ENCODE measurements at regions not wholly inside any gene's neighbourhood (a gene's known extent, or its start where the extent isn't known, plus 50 kb on each side); places are given as distances from the start of the nearest gene placed in this dataset.
"Not testable (repeated sequence)": the region's sequence is repeated elsewhere in the genome, so short reads cannot be mapped to it uniquely, and the experiment has no call there.

- H3K27me3 Mint-ChIP-seq: peaks cover 7 to 15% of the 10 kb centered on the region in 2 donors
- CTCF ChIA-PET: no interaction called here
- peak overlapping the region in 1 of 8 donors; percentile 77 for H3K27ac Mint-ChIP-seq
Observed at GRCh38 chr2:128414351-128414750, 95.7 kb upstream of the HS6ST1 start.

GRCh38 chr2:128414946-128415778 is 96.5 kb upstream of the HS6ST1 start:
- ChIA-PET CTCF (no interaction called here), POLR2A (no interaction called here)
- no peak for DNase-seq
- Histone ChIP-seq H3K27ac (ENCODE audit: low read depth, low read length) (no peak overlapping the region), H3K4me3 (ENCODE audit: low read length) (no peak overlapping the region), H3K4me1 (ENCODE audit: insufficient read depth, low read length) (no peaks in the 10 kb centered on the region), H3K27me3 (ENCODE audit: insufficient read depth, low read length, poor library complexity, severe bottlenecking) (no peaks in the 10 kb centered on the region), H3K36me3 (ENCODE audit: insufficient read depth, low read length) (no peaks in the 10 kb centered on the region), H3K9me3 (ENCODE audit: low read length) (no peaks in the 10 kb centered on the region)
- no peak overlapping the region for H3K4me3 Mint-ChIP-seq
- no peaks in the 10 kb centered on the region for H3K36me3 Mint-ChIP-seq
- no peaks in the 10 kb centered on the region for H3K4me1 Mint-ChIP-seq
- no peak overlapping the region for H3K27ac Mint-ChIP-seq
- peaks cover 0 to 3% (median 0%) of the 10 kb centered on the region in 5 donors for H3K9me3 Mint-ChIP-seq
- peaks cover 4 to 14% of the 10 kb centered on the region in 2 donors for H3K27me3 Mint-ChIP-seq

More at GRCh38 chr2:128414351-128414750, 95.7 kb upstream of the HS6ST1 start:
- Histone ChIP-seq H3K27ac (ENCODE audit: low read depth, low read length) (no peak overlapping the region), H3K36me3 (ENCODE audit: insufficient read depth, low read length) (no peaks in the 10 kb centered on the region), H3K9me3 (ENCODE audit: low read length) (no peaks in the 10 kb centered on the region), H3K4me1 (ENCODE audit: insufficient read depth, low read length) (no peaks in the 10 kb centered on the region), H3K4me3 (ENCODE audit: low read length) (no peak overlapping the region), H3K27me3 (ENCODE audit: insufficient read depth, low read length, poor library complexity, severe bottlenecking) (no peaks in the 10 kb centered on the region)
- no peaks in the 10 kb centered on the region for H3K36me3 Mint-ChIP-seq
- H3K4me1 Mint-ChIP-seq: no peaks in the 10 kb centered on the region
- H3K9me3 Mint-ChIP-seq: no peaks in the 10 kb centered on the region
- DNase-seq: no peak
- POLR2A ChIA-PET: no interaction called here
- no peak overlapping the region for H3K4me3 Mint-ChIP-seq

GRCh38 chr2:128415779-128416061 is 97.1 kb upstream of the HS6ST1 start:
- no peak overlapping the region for H3K4me3 ChIP-seq (ENCODE audit: low read length)
- Mint-ChIP-seq H3K36me3 (no peaks in the 10 kb centered on the region), H3K4me1 (no peaks in the 10 kb centered on the region), H3K27me3 (peaks cover 2 to 13% of the 10 kb centered on the region in 2 donors), H3K27ac (no peak overlapping the region), H3K9me3 (peaks cover 0 to 3% (median 0%) of the 10 kb centered on the region in 5 donors), H3K4me3 (no peak overlapping the region)
- CTCF ChIA-PET: no interaction called here
- H3K36me3 ChIP-seq (ENCODE audit: insufficient read depth, low read length): no peaks in the 10 kb centered on the region
- no peaks in the 10 kb centered on the region for H3K4me1 ChIP-seq (ENCODE audit: insufficient read depth, low read length)
- no peaks in the 10 kb centered on the region for H3K27me3 ChIP-seq (ENCODE audit: insufficient read depth, low read length, poor library complexity, severe bottlenecking)
- H3K9me3 ChIP-seq (ENCODE audit: low read length): no peaks in the 10 kb centered on the region
- POLR2A ChIA-PET: no interaction called here
- no peak for DNase-seq
- H3K27ac ChIP-seq (ENCODE audit: low read depth, low read length): no peak overlapping the region

GRCh38 chr2:128416109-128416785 is 97.6 kb upstream of the HS6ST1 start:
- Histone ChIP-seq H3K4me3 (ENCODE audit: low read length) (no peak overlapping the region), H3K9me3 (ENCODE audit: low read length) (no peaks in the 10 kb centered on the region), H3K27me3 (ENCODE audit: insufficient read depth, low read length, poor library complexity, severe bottlenecking) (no peaks in the 10 kb centered on the region), H3K36me3 (ENCODE audit: insufficient read depth, low read length) (no peaks in the 10 kb centered on the region), H3K27ac (ENCODE audit: low read depth, low read length) (no peak overlapping the region), H3K4me1 (ENCODE audit: insufficient read depth, low read length) (no peaks in the 10 kb centered on the region)
- Mint-ChIP-seq H3K4me3 (no peak overlapping the region), H3K4me1 (no peaks in the 10 kb centered on the region), H3K9me3 (peaks cover 0 to 3% (median 0%) of the 10 kb centered on the region in 5 donors), H3K27me3 (peaks cover 2 to 19% of the 10 kb centered on the region in 2 donors), H3K27ac (no peak overlapping the region), H3K36me3 (no peaks in the 10 kb centered on the region)
- CTCF ChIA-PET: no interaction called here
- no peak for DNase-seq
- POLR2A ChIA-PET: no interaction called here

GRCh38 chr2:128416806-128417205 is 98.1 kb upstream of the HS6ST1 start:
- Histone ChIP-seq H3K36me3 (ENCODE audit: insufficient read depth, low read length) (no peaks in the 10 kb centered on the region), H3K27ac (ENCODE audit: low read depth, low read length) (no peak overlapping the region), H3K4me3 (ENCODE audit: low read length) (no peak overlapping the region), H3K27me3 (ENCODE audit: insufficient read depth, low read length, poor library complexity, severe bottlenecking) (no peaks in the 10 kb centered on the region), H3K9me3 (ENCODE audit: low read length) (no peaks in the 10 kb centered on the region), H3K4me1 (ENCODE audit: insufficient read depth, low read length) (no peaks in the 10 kb centered on the region)
- DNase-seq: no peak
- H3K36me3 Mint-ChIP-seq: no peaks in the 10 kb centered on the region
- no peaks in the 10 kb centered on the region for H3K4me1 Mint-ChIP-seq
- peaks cover 0 to 3% (median 0%) of the 10 kb centered on the region in 5 donors for H3K9me3 Mint-ChIP-seq
- ChIA-PET CTCF (no interaction called here), POLR2A (no interaction called here)
- no peak overlapping the region for H3K4me3 Mint-ChIP-seq
- H3K27ac Mint-ChIP-seq: no peak overlapping the region
- H3K27me3 Mint-ChIP-seq: peaks cover 2 to 20% of the 10 kb centered on the region in 2 donors

- DNase-seq; H3K27ac Mint-ChIP-seq; H3K36me3 ChIP-seq (ENCODE audit: insufficient read depth, low read length); H3K36me3 Mint-ChIP-seq; H3K27ac ChIP-seq (ENCODE audit: low read depth, low read length); H3K4me1 Mint-ChIP-seq; H3K9me3 ChIP-seq (ENCODE audit: low read length); H3K4me3 ChIP-seq (ENCODE audit: low read length); H3K4me3 Mint-ChIP-seq; H3K9me3 Mint-ChIP-seq; CTCF ChIA-PET; H3K4me1 ChIP-seq (ENCODE audit: insufficient read depth, low read length); H3K27me3 ChIP-seq (ENCODE audit: insufficient read depth, low read length, poor library complexity, severe bottlenecking); POLR2A ChIA-PET: not testable (repeated sequence)
- H3K27me3 Mint-ChIP-seq: peaks cover 2 to 23% of the 10 kb centered on the region in 2 donors
Observed at GRCh38 chr2:128417264-128417663, 98.6 kb upstream of the HS6ST1 start.

- no peak overlapping the region for H3K27ac ChIP-seq (ENCODE audit: low read depth, low read length)
- POLR2A ChIA-PET: no interaction called here
Observed at GRCh38 chr2:128420131-128420530, 101.5 kb upstream of the HS6ST1 start.

GRCh38 chr2:128420776-128421175 is 102.1 kb upstream of the HS6ST1 start:
- CTCF ChIA-PET: no interaction called here
- no peaks in the 10 kb centered on the region for H3K36me3 ChIP-seq (ENCODE audit: insufficient read depth, low read length)
- H3K36me3 Mint-ChIP-seq: no peaks in the 10 kb centered on the region
- DNase-seq: no peak
- H3K4me3 Mint-ChIP-seq: no peak overlapping the region
- no peaks in the 10 kb centered on the region for H3K27me3 ChIP-seq (ENCODE audit: insufficient read depth, low read length, poor library complexity, severe bottlenecking)
- H3K27ac ChIP-seq (ENCODE audit: low read depth, low read length): no peak overlapping the region
- no peak overlapping the region for H3K27ac Mint-ChIP-seq
- H3K9me3 ChIP-seq (ENCODE audit: low read length): no peaks in the 10 kb centered on the region
- no peaks in the 10 kb centered on the region for H3K4me1 Mint-ChIP-seq
- H3K9me3 Mint-ChIP-seq: peaks cover 0 to 3% (median 0%) of the 10 kb centered on the region in 5 donors
- POLR2A ChIA-PET: no interaction called here
- H3K4me1 ChIP-seq (ENCODE audit: insufficient read depth, low read length): no peaks in the 10 kb centered on the region
- H3K27me3 Mint-ChIP-seq: peaks cover 14 to 34% of the 10 kb centered on the region in 2 donors
- H3K4me3 ChIP-seq (ENCODE audit: low read length): no peak overlapping the region

More at GRCh38 chr2:128420131-128420530, 101.5 kb upstream of the HS6ST1 start:
- H3K27me3 Mint-ChIP-seq: peaks cover 14 to 38% of the 10 kb centered on the region in 2 donors
- H3K36me3 ChIP-seq (ENCODE audit: insufficient read depth, low read length): no peaks in the 10 kb centered on the region
- no peaks in the 10 kb centered on the region for H3K36me3 Mint-ChIP-seq
- CTCF ChIA-PET: no interaction called here
- no peaks in the 10 kb centered on the region for H3K9me3 ChIP-seq (ENCODE audit: low read length)
- DNase-seq: no peak
- H3K4me1 Mint-ChIP-seq: no peaks in the 10 kb centered on the region
- H3K27ac Mint-ChIP-seq: no peak overlapping the region
- peaks cover 0 to 3% (median 0%) of the 10 kb centered on the region in 5 donors for H3K9me3 Mint-ChIP-seq
- no peak overlapping the region for H3K4me3 Mint-ChIP-seq
- no peaks in the 10 kb centered on the region for H3K27me3 ChIP-seq (ENCODE audit: insufficient read depth, low read length, poor library complexity, severe bottlenecking)
- H3K4me3 ChIP-seq (ENCODE audit: low read length): no peak overlapping the region
- H3K4me1 ChIP-seq (ENCODE audit: insufficient read depth, low read length): no peaks in the 10 kb centered on the region
